PC-3 (cell line): ENCODE measurements at regions not wholly inside any gene's neighbourhood (a gene's known extent, or its start where the extent isn't known, plus 50 kb on each side); places are given as distances from the start of the nearest gene placed in this dataset.

ENCODE experiments used
- ATAC-seq: fragments of 200-7000 bp; cut with Tn5 transposase; 2 replicates; pipeline ENCODE4 v1.9.1; 2020; ENCODE audit warnings: mild to moderate bottlenecking, moderate library complexity
- BruUV-seq: library from RNA; stranded (reverse); fragments of 400-500 nt; replicated peaks from 2 replicates; lab custom pipeline; 2021; lab: Mats Ljungman, UMichigan
- CTCF ChIA-PET: fragments of 300-600 bp; sonication (Branson Sonifier 250); formaldehyde crosslinking; loops from one replicate; lab custom pipeline; 2022; ENCODE audit warnings: antibody characterized with exemption; lab: Charles Lee
- POLR2A ChIA-PET: fragments of 300-600 bp; sonication (Branson Sonifier 250); formaldehyde crosslinking; loops from one replicate; lab custom pipeline; 2022; ENCODE audit warnings: antibody characterized with exemption; ENCODE audit not compliant: unreplicated experiment; lab: Charles Lee
- DNase-seq: peaks from one replicate; pipeline ENCODE4 v3.0.0-alpha.2; 2015
- H2AFZ ChIP-seq: fragments of 300-600 bp; sonication (generic); 2 replicates; pipeline ENCODE4 v1.6.0; 2016; ENCODE audit warnings: antibody characterized with exemption, low read length
- H3F3A ChIP-seq: fragments of 300-600 bp; sonication (generic); one replicate; pipeline ENCODE4 v1.6.0; 2017; ENCODE audit warnings: antibody characterized with exemption, low read length, control low read depth, mild to moderate bottlenecking; ENCODE audit not compliant: unreplicated experiment
- H3K27ac ChIP-seq: fragments of 300-600 bp; sonication (generic); 2 replicates; pipeline ENCODE4 v1.5.1; 2016; ENCODE audit warnings: mild to moderate bottlenecking, low read length
- H3K27me3 ChIP-seq: fragments of 300-600 bp; sonication (generic); 2 replicates; pipeline ENCODE4 v1.6.1; 2016; ENCODE audit warnings: low read length, mixed read lengths
- H3K36me3 ChIP-seq: fragments of 300-600 bp; sonication (generic); 2 replicates; pipeline ENCODE4 v1.6.1; 2016; ENCODE audit warnings: low read depth, mixed run types, low read length, mixed read lengths
- H3K4me1 ChIP-seq: fragments of 300-600 bp; sonication (generic); 2 replicates; pipeline ENCODE4 v1.5.1; 2016; ENCODE audit warnings: low read length; ENCODE audit not compliant: insufficient read depth
- H3K4me2 ChIP-seq: fragments of 300-600 bp; sonication (generic); 2 replicates; pipeline ENCODE4 v1.6.0; 2016; ENCODE audit warnings: low read length
- H3K4me3 ChIP-seq: fragments of 300-600 bp; sonication (generic); 2 replicates; pipeline ENCODE4 v1.5.1; 2016; ENCODE audit warnings: mild to moderate bottlenecking, low read length, mixed read lengths
- H3K79me2 ChIP-seq: fragments of 300-600 bp; sonication (generic); 2 replicates; pipeline ENCODE4 v1.6.1; 2017; ENCODE audit warnings: low read length, mixed read lengths
- H3K9ac ChIP-seq: fragments of 300-600 bp; sonication (generic); 2 replicates; pipeline ENCODE4 v1.6.0; 2016; ENCODE audit warnings: mild to moderate bottlenecking, low read length
- H3K9me2 ChIP-seq: fragments of 300-600 bp; sonication (generic); replicated peaks from 2 replicates; pipeline ENCODE4 v1.6.1; 2016; ENCODE audit warnings: mixed run types, low read length, mixed read lengths
- H3K9me3 ChIP-seq: fragments of 300-600 bp; sonication (generic); 2 replicates; pipeline ENCODE4 v1.6.1; 2016; ENCODE audit warnings: low read length, mixed read lengths
- H4K20me1 ChIP-seq: fragments of 300-600 bp; sonication (generic); 2 replicates; pipeline ENCODE4 v1.6.1; 2016; ENCODE audit warnings: low read length, mixed read lengths
- EZH2 ChIP-seq: fragments of 300-600 bp; sonication (generic); IDR thresholded peaks from one replicate; pipeline ENCODE4 v1.6.1; 2017; ENCODE audit warnings: antibody characterized with exemption, mild to moderate bottlenecking, low read length; ENCODE audit not compliant: unreplicated experiment
- EZH2phosphoT487 ChIP-seq: fragments of 300-600 bp; sonication (generic); IDR thresholded peaks from 2 replicates; pipeline ENCODE4 v1.6.1; 2018; ENCODE audit warnings: mild to moderate bottlenecking, antibody characterized with exemption, low read length, borderline replicate concordance
- intact Hi-C: fragments of 100-400 bp; cut with micrococcal nuclease; formaldehyde crosslinking; loops from 2 replicates; pipeline ENCODE4 v1.9.0; 2023
- TF ChIP-seq, protein P1 (sequence below): fragments of 300-600 bp; sonication (generic); conservative IDR thresholded peaks from 2 replicates; pipeline ENCODE4 v1.5.1; 2017; ENCODE audit warnings: antibody characterized with exemption, low read depth, mild to moderate bottlenecking, low read length

DNA sequence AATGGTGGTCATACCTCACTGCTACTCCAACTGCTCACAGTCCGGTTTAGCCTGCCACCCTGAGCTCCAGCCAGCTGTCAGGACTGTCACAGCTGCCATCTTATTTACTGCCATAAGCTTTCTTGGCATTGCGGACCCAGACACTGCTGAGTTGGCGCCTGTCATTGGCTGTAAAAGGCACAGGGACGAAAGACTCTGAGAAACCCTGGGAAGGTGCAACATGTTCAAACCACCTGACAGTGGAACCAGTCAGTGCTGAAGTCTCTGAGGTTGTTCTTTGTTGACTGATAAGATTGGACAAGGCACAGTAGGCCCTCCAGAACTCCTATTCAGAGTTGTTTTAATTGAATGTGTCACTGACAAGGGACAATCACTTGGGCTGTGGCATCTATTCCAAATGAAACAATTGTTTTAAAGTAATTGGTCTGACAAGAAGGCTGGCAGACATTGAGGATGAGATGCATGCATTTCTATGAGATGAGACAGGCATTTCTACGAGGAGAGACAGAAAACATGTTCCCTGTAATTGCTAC lies 927.8 kb downstream of the STPG2 start:
- no peaks in the 10 kb centered on the region for H3K79me2 ChIP-seq
- no peak overlapping the region for H3K27ac ChIP-seq
- H3K9me2 ChIP-seq, result no peaks in the 10 kb centered on the region
- H3K36me3 ChIP-seq, result no peaks in the 10 kb centered on the region
- no peaks in the 10 kb centered on the region for H3F3A ChIP-seq
- no peaks in the 10 kb centered on the region for H3K27me3 ChIP-seq
- no peak overlapping the region for H3K4me3 ChIP-seq
- DNase-seq (no peak), ATAC-seq (no peak)
- no peaks in the 10 kb centered on the region for H3K4me1 ChIP-seq
- no TSS peak for BruUV-seq
- intact Hi-C loops, result no loop called here
- POLR2A ChIA-PET, result no interaction called here
- no peak overlapping the region for H3K9ac ChIP-seq
- H3K9me3 ChIP-seq, result no peaks in the 10 kb centered on the region
- no peak overlapping the region for H2AFZ ChIP-seq
- no peak overlapping the region for H3K4me2 ChIP-seq
- TF ChIP-seq EZH2, result no peak
- TF ChIP-seq, protein P1, sequence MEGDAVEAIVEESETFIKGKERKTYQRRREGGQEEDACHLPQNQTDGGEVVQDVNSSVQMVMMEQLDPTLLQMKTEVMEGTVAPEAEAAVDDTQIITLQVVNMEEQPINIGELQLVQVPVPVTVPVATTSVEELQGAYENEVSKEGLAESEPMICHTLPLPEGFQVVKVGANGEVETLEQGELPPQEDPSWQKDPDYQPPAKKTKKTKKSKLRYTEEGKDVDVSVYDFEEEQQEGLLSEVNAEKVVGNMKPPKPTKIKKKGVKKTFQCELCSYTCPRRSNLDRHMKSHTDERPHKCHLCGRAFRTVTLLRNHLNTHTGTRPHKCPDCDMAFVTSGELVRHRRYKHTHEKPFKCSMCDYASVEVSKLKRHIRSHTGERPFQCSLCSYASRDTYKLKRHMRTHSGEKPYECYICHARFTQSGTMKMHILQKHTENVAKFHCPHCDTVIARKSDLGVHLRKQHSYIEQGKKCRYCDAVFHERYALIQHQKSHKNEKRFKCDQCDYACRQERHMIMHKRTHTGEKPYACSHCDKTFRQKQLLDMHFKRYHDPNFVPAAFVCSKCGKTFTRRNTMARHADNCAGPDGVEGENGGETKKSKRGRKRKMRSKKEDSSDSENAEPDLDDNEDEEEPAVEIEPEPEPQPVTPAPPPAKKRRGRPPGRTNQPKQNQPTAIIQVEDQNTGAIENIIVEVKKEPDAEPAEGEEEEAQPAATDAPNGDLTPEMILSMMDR, result no peak
- TF ChIP-seq EZH2phosphoT487, result no peak
- CTCF ChIA-PET, result no interaction called here
- H4K20me1 ChIP-seq, result no peaks in the 10 kb centered on the region

GRCh38 chr4:97216046-97216445 lies 927.2 kb downstream of the STPG2 start:
- DNase-seq (no peak), ATAC-seq (no peak)
- Histone ChIP-seq H3K4me1 (no peaks in the 10 kb centered on the region), H3K36me3 (no peaks in the 10 kb centered on the region), H3K79me2 (no peaks in the 10 kb centered on the region), H4K20me1 (no peaks in the 10 kb centered on the region), H3K27ac (no peak overlapping the region), H3K9ac (no peak overlapping the region), H3K9me2 (no peaks in the 10 kb centered on the region), H3K4me3 (no peak overlapping the region), H3K4me2 (no peak overlapping the region), H3K9me3 (no peaks in the 10 kb centered on the region), H3F3A (no peaks in the 10 kb centered on the region), H3K27me3 (no peaks in the 10 kb centered on the region), H2AFZ (no peak overlapping the region)
- intact Hi-C loops, result no loop called here
- BruUV-seq, result no TSS peak
- ChIA-PET POLR2A (no interaction called here), CTCF (no interaction called here)
- TF ChIP-seq EZH2phosphoT487 (no peak), EZH2 (no peak)
- TF ChIP-seq, protein P1, result no peak

DNA sequence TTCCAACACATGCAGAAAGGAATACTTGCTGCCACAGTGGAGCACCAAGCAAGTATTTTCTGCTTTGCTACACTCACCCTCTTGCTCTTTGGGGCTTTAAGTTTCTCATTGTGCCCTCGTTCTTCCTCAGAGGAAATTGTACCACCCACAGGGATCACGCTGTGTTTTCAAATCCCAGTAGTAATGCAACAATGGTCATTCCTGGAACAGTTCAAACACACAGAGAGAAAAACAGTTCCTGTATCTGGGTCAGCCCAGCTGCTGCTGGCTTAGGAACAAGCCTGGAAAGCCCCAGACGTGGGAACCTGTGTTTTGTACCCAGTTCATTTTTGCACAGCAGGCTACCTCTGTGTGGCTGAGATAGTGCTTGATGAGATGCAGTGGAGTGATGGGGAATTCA lies 907.8 kb downstream of the STPG2 start:
- intact Hi-C loops, result no loop called here
- no peak for ATAC-seq

More for the DNA sequence above, 907.8 kb downstream of the STPG2 start:
- TF ChIP-seq, protein P1, result no peak
- TF ChIP-seq EZH2phosphoT487 (no peak), EZH2 (no peak)
- Histone ChIP-seq H3K36me3 (no peaks in the 10 kb centered on the region), H3K9ac (no peak overlapping the region), H3K4me2 (no peak overlapping the region), H3K9me3 (no peaks in the 10 kb centered on the region), H3K79me2 (no peaks in the 10 kb centered on the region), H3K27ac (no peak overlapping the region), H3K4me1 (no peaks in the 10 kb centered on the region), H2AFZ (no peak overlapping the region), H3K27me3 (no peaks in the 10 kb centered on the region), H3F3A (no peaks in the 10 kb centered on the region), H3K4me3 (no peak overlapping the region), H3K9me2 (no peaks in the 10 kb centered on the region), H4K20me1 (no peaks in the 10 kb centered on the region)
- no TSS peak for BruUV-seq
- ChIA-PET POLR2A (no interaction called here), CTCF (no interaction called here)
- no peak for DNase-seq
